ENCODE measurements at regions not wholly inside any gene's neighbourhood (a gene's known extent, or its start where the extent isn't known, plus 50 kb on each side); places are given as distances from the start of the nearest gene placed in this dataset.
A peak's percentile ranks its signal among the peaks of the same experiment; 100 is the strongest.

GRCh38 chr18:22624176-22624575 is 206.5 kb upstream of the CTAGE1 start:
- no peak overlapping the region for H3K27ac Mint-ChIP-seq
- H3K27me3 Mint-ChIP-seq: peaks cover 4% of the 10 kb centered on the region
- TF ChIP-seq CTCF (conservative IDR thresholded peaks at IDR 0.05): no peak
- no peak for DNase-seq (ENCODE audit: extremely low spot score, unreplicated experiment)
- H3K4me3 Mint-ChIP-seq: no peak overlapping the region
- H3K9me3 Mint-ChIP-seq: peaks cover 7% of the 10 kb centered on the region
- H3K4me1 Mint-ChIP-seq (ENCODE audit: unreplicated experiment): no peaks in the 10 kb centered on the region
- no peaks in the 10 kb centered on the region for H3K36me3 Mint-ChIP-seq

GRCh38 chr18:22625406-22625805 is 207.7 kb upstream of the CTAGE1 start:
- Mint-ChIP-seq H3K27ac (no peak overlapping the region), H3K9me3 (peaks cover 7% of the 10 kb centered on the region), H3K4me3 (no peak overlapping the region), H3K36me3 (no peaks in the 10 kb centered on the region), H3K27me3 (peaks cover 4% of the 10 kb centered on the region), H3K4me1 (ENCODE audit: unreplicated experiment) (no peaks in the 10 kb centered on the region)
- TF ChIP-seq CTCF (conservative IDR thresholded peaks at IDR 0.05): no peak
- DNase-seq (ENCODE audit: extremely low spot score, unreplicated experiment): no peak

GRCh38 chr18:22626771-22627170 is 209.1 kb upstream of the CTAGE1 start:
- Mint-ChIP-seq H3K4me1 (ENCODE audit: unreplicated experiment) (no peaks in the 10 kb centered on the region), H3K4me3 (no peak overlapping the region), H3K9me3 (peaks cover 7% of the 10 kb centered on the region), H3K27me3 (peaks cover 4% of the 10 kb centered on the region), H3K27ac (peak overlapping the region; percentile 77), H3K36me3 (no peaks in the 10 kb centered on the region)
- DNase-seq (ENCODE audit: extremely low spot score, unreplicated experiment): no peak
- TF ChIP-seq CTCF (conservative IDR thresholded peaks at IDR 0.05): no peak

- peak overlapping the region; percentile 49 for H3K4me3 Mint-ChIP-seq
- no peak for DNase-seq (ENCODE audit: extremely low spot score, unreplicated experiment)
- H3K9me3 Mint-ChIP-seq: peaks cover 7% of the 10 kb centered on the region
- peaks cover 2% of the 10 kb centered on the region for H3K27me3 Mint-ChIP-seq
- no peak for TF ChIP-seq CTCF (conservative IDR thresholded peaks at IDR 0.05)
- H3K36me3 Mint-ChIP-seq: no peaks in the 10 kb centered on the region
- peak overlapping the region; percentile 77 for H3K27ac Mint-ChIP-seq
- no peaks in the 10 kb centered on the region for H3K4me1 Mint-ChIP-seq (ENCODE audit: unreplicated experiment)
Observed at GRCh38 chr18:22627506-22627905, 209.8 kb upstream of the CTAGE1 start.

- TF ChIP-seq CTCF (conservative IDR thresholded peaks at IDR 0.05): no peak
- no peak for DNase-seq (ENCODE audit: extremely low spot score, unreplicated experiment)
- H3K4me3 Mint-ChIP-seq: no peak overlapping the region
- no peaks in the 10 kb centered on the region for H3K36me3 Mint-ChIP-seq
- H3K27me3 Mint-ChIP-seq: no peaks in the 10 kb centered on the region
- H3K27ac Mint-ChIP-seq: no peak overlapping the region
- H3K9me3 Mint-ChIP-seq: peaks cover 7% of the 10 kb centered on the region
- H3K4me1 Mint-ChIP-seq (ENCODE audit: unreplicated experiment): no peaks in the 10 kb centered on the region
Observed at GRCh38 chr18:22628795-22629510, 211.2 kb upstream of the CTAGE1 start.

Data from type B pancreatic cell (in vitro differentiated cells).